NCI-H1694 (cell line): ENCODE measurements at regions not wholly inside any gene's neighbourhood (a gene's known extent, or its start where the extent isn't known, plus 50 kb on each side); places are given as distances from the start of the nearest gene placed in this dataset.

Source experiments
- DNase-seq: peaks from one replicate; lab custom pipeline; 2025; lab: John Stamatoyannopoulos, UW

GRCh38 chr15:97346221-97346620, 614.3 kb upstream of the ARRDC4 start:
- no peak for DNase-seq

- no peak for DNase-seq
These were observed 609.7 kb upstream of the ARRDC4 start for GRCh38 chr15:97350813-97351212.

DNA sequence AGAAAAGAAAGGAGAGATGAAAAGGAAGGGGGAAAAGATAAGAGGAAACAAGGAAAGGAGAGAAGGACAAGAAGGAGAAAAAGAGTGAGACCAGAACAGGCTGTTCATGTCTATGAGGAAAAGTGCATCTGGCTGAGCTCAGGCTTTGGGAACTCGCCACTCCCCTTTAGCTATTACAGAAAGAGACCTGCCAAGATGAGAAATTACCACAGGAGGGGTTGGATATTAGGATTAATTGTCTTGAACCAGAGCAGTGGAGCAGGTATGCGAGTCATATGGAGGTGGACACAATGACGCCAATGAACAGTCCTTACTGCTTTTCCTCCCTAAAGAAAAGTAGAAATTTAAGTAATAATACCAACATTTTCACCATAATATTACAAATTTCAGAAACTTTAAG, 577.0 kb upstream of the ARRDC4 start:
- no peak for DNase-seq

- DNase-seq = no peak
These were observed 573.6 kb upstream of the ARRDC4 start for GRCh38 chr15:97386940-97387339.

DNA sequence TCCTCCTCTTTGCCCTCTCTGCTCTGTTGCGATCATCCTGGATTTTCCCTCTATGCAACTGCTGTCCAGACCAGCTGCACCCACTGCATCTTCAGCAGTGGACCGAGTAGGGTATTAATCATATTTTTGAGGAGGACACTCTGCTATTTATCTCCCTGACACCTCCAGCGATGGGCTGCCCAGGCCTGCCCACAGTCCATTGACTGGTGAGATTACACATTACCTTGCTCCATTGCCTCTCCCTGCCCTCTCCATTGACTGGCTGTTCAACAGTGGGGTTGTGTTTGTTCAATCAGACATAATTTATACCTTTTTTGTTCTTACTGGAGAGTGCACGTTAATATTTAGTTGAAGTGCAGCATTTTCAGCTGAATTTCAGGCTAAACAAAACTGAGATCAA, 559.3 kb upstream of the ARRDC4 start:
- no peak for DNase-seq

DNA sequence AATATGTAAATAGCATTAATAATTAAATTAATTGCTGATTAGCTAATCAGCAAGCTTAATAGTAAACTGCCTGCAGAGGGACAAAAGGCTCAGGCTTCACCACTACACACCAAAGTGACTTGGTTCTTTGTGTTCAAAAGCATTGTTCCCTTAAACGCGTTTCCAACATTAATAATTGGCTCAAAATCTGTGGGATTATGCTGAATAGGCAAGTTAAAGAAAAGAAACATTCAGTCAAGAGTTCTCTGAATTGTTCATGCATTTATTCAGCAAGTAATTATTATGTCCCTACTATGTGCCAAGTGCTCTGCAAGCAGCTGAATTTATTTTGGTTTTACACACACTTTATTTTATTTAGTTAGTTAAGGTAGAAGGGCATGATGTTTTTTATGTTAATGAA, 558.5 kb upstream of the ARRDC4 start:
- DNase-seq = no peak

- DNase-seq = no peak
These were observed 553.7 kb upstream of the ARRDC4 start for GRCh38 chr15:97406841-97407240.

GRCh38 chr15:97410897-97411575, 549.5 kb upstream of the ARRDC4 start:
- no peak for DNase-seq

- no peak for DNase-seq
These were observed 540.4 kb upstream of the ARRDC4 start for GRCh38 chr15:97420130-97420529.

DNA sequence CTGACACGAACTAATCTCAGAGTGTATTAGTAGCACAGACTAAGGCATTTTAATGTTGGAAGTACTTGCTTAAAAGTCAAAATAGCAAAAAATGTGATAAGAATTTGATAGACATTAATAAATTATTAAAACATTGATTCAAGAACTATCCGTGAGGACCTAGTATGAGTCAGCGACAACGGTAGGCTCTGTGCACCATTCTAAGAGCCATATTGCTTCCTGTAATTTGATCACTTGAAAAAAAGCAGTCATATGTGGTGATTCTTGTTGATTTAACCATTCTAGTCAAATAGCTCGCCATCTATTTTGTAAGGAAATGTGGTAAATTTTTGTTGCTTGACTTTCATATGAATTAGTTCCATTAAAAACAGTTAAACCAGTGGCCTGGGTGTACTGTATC, 534.9 kb upstream of the ARRDC4 start:
- DNase-seq = no peak

DNA sequence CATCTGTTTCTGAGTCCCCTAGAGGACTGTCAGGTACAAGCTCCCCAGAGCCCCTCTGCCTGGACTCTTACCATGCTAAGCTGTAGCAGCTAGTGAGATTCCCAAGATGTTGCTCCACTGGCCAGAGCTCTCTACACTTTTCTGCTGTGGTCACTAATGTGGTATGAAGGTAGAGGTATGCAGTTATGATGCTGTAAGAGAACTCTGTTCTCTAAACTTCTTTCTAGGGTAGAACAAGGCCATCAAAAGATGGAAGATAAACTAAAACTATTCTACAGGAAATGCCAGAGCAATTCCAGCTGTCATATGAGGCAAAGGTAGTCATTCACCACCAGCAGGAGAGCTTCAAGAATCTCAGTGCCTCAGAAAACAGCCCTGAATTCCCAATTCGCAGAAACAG, 517.4 kb upstream of the ARRDC4 start:
- DNase-seq = no peak

GRCh38 chr15:97446138-97446537, 514.4 kb upstream of the ARRDC4 start:
- DNase-seq = no peak

DNA sequence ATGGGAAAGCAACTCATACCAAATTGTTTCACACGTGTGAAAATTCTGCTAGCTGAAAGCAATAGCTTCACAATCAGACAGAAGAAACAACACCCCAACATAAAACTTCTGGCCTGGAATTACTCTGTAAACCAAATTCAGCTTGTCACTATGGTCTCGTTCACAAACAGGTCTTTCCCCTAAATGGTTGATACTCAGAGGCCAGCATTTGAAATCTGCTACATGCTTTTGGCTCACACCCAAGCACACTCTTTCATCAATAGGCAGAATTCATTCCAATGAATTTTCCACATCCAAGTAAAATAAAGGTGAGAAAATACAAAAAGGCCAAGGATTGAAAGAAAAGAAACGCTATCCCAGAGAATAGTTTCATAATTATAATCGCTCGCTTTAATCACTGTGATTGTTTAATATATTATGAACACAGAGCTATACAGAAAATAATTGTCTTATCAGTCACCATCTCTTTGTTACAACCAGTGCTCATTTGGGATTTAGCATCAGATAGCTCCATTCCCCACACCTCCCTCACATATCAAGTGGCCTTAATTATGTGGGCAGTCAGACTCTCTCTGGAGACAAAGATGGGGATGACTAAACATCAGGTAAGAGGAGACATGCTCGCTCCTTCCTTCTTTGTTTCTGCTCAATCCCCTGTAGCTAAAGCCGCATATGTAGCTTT, 503.8 kb upstream of the ARRDC4 start:
- DNase-seq = no peak

GRCh38 chr15:97457203-97457847, 503.2 kb upstream of the ARRDC4 start:
- no peak for DNase-seq

- no peak for DNase-seq
These were observed 500.7 kb upstream of the ARRDC4 start for GRCh38 chr15:97459771-97460170.

DNA sequence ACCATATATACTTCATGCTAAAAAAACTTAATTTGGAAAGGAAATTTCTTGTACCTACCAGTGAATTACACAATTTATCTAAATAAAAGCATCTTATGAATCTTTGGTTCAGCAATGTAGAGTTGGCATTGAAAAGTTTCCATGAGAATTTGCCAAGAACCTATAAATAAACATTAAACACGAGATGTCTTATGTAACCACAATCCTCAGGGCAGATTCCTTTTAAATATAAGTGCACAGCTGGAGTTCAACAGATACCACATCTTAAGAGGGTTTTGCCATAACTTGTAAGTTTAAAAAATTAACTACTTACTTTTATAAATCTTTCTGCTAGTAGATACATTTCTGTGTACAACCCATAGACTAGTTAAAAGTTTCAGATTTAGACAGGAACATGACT, 499.3 kb upstream of the ARRDC4 start:
- no peak for DNase-seq

- no peak for DNase-seq
These were observed 496.8 kb upstream of the ARRDC4 start for GRCh38 chr15:97463696-97464095.

DNA sequence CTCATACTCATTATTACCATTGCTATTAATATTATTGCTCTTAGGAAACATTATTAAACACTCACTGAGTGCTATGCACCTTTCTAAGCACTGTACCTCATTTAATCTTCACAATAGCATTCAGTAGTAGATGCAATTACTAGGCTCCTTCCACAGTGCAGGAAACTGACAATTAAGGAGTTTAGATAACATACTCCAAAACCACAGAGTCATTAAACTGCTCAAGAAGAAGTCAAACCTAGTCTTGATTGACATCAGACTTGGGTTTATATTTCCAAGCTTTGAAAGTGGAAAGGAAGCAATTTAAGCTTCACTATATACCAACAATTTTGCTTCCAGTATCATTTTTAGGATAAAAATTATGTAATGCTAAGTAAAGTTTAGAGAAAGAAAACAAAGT, 490.1 kb upstream of the ARRDC4 start:
- DNase-seq = no peak

DNA sequence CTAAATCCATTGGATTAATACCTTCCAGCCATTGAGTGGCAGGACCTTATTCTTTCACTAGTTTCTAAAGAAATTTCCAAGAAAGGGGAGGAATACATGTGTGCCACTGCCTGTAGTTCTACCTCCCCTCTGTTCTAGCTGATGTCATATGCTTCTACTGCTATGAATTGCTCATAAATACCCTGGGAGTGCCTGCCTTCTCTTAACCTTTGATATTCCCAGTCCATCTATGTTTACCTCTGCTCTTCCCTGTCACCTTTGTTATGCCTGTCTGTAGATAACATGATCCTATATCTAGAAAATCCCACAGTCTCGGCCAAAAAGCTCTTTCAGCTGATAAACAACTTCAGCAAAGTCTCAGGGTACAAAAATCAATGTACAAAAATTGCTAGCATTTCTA, 486.9 kb upstream of the ARRDC4 start:
- no peak for DNase-seq

DNA sequence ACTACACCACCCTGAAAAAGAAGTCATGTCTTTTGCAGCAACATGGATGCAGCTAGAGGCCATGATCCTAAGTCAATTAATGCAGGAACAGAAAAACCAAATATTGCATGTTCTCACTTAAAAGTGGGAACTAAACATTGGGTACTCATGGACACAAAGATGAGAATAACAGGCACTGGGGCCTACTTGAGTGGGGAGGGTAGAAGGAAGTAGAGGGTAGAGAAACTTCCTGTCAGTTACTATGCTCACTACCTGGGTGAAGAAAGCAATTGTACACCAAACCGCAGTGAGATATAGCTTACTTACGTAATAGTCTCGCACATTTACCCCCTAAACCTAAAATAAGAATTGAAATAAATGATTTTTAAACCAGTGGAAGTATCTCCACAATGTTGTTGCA, 480.5 kb upstream of the ARRDC4 start:
- no peak for DNase-seq

- no peak for DNase-seq
These were observed 478.0 kb upstream of the ARRDC4 start for GRCh38 chr15:97482521-97482920.

- DNase-seq = no peak
These were observed 477.3 kb upstream of the ARRDC4 start for GRCh38 chr15:97483232-97483631.

- DNase-seq = no peak
These were observed 470.1 kb upstream of the ARRDC4 start for GRCh38 chr15:97490429-97490828.

- no peak for DNase-seq
These were observed 459.2 kb upstream of the ARRDC4 start for GRCh38 chr15:97501291-97501690.
